ENCODE measurements at regions not wholly inside any gene's neighbourhood (a gene's known extent, or its start where the extent isn't known, plus 50 kb on each side); places are given as distances from the start of the nearest gene placed in this dataset.

GRCh38 chr11:97118614-97119200, 728.9 kb downstream of the JRKL start:
- Histone ChIP-seq H3K9me3 (ENCODE audit: low read depth, low read length, poor library complexity, severe bottlenecking) (no peaks in the 10 kb centered on the region), H3K36me3 (ENCODE audit: insufficient read depth, low read length, poor library complexity, severe bottlenecking) (no peaks in the 10 kb centered on the region), H3K4me1 (ENCODE audit: insufficient read depth, low read length, poor library complexity, severe bottlenecking) (no peaks in the 10 kb centered on the region), H3K4me3 (ENCODE audit: low read depth, low read length, poor library complexity, severe bottlenecking) (no peak overlapping the region), H3K27ac (ENCODE audit: low read depth, low read length, poor library complexity, severe bottlenecking) (no peak overlapping the region), H3K27me3 (replicated peaks; ENCODE audit: insufficient read depth, low read depth, low read length, poor library complexity) (no peaks in the 10 kb centered on the region)
- no peak for DNase-seq (ENCODE audit: low spot score)
- intact Hi-C loops (cut with micrococcal nuclease; ENCODE audit: unreplicated experiment): no loop called here
- POLR2A ChIA-PET (ENCODE audit: low non-redundant PET): no interaction called here
- TF ChIP-seq EZH2 (IDR thresholded peaks at IDR 0.05; ENCODE audit: borderline replicate concordance, low read depth, low read length, poor library complexity, severe bottlenecking) (no peak), CTCF (conservative IDR thresholded peaks at IDR 0.05; ENCODE audit: low read depth, low read length) (no peak)
- CTCF ChIA-PET: interaction anchor here (0.5 kb wide), 1 partner anchor 655 kb away, joined by 4 read pairs; no protein-coding TSS in a partner anchor
- BruUV-seq (replicated peaks): no TSS peak

GRCh38 chr11:97123237-97123636, 733.4 kb downstream of the JRKL start:
- H3K4me3 ChIP-seq (ENCODE audit: low read depth, low read length, poor library complexity, severe bottlenecking): no peak overlapping the region
- no peaks in the 10 kb centered on the region for H3K9me3 ChIP-seq (ENCODE audit: low read depth, low read length, poor library complexity, severe bottlenecking)
- no peak for TF ChIP-seq CTCF (conservative IDR thresholded peaks at IDR 0.05; ENCODE audit: low read depth, low read length)
- TF ChIP-seq EZH2 (IDR thresholded peaks at IDR 0.05; ENCODE audit: borderline replicate concordance, low read depth, low read length, poor library complexity, severe bottlenecking): no peak
- ChIA-PET CTCF (no interaction called here), POLR2A (ENCODE audit: low non-redundant PET) (no interaction called here)
- H3K36me3 ChIP-seq (ENCODE audit: insufficient read depth, low read length, poor library complexity, severe bottlenecking): no peaks in the 10 kb centered on the region
- no peaks in the 10 kb centered on the region for H3K27me3 ChIP-seq (replicated peaks; ENCODE audit: insufficient read depth, low read depth, low read length, poor library complexity)
- BruUV-seq (replicated peaks): no TSS peak
- intact Hi-C loops (cut with micrococcal nuclease; ENCODE audit: unreplicated experiment): no loop called here
- no peak for DNase-seq (ENCODE audit: low spot score)
- H3K27ac ChIP-seq (ENCODE audit: low read depth, low read length, poor library complexity, severe bottlenecking): no peak overlapping the region
- no peaks in the 10 kb centered on the region for H3K4me1 ChIP-seq (ENCODE audit: insufficient read depth, low read length, poor library complexity, severe bottlenecking)

GRCh38 chr11:97136067-97136466, 746.3 kb downstream of the JRKL start:
- no peak for DNase-seq (ENCODE audit: low spot score)
- ChIA-PET POLR2A (ENCODE audit: low non-redundant PET) (no interaction called here), CTCF (no interaction called here)
- H3K27ac ChIP-seq (ENCODE audit: low read depth, low read length, poor library complexity, severe bottlenecking): no peak overlapping the region
- BruUV-seq (replicated peaks): no TSS peak
- H3K4me3 ChIP-seq (ENCODE audit: low read depth, low read length, poor library complexity, severe bottlenecking): no peak overlapping the region
- no peaks in the 10 kb centered on the region for H3K27me3 ChIP-seq (replicated peaks; ENCODE audit: insufficient read depth, low read depth, low read length, poor library complexity)
- TF ChIP-seq EZH2 (IDR thresholded peaks at IDR 0.05; ENCODE audit: borderline replicate concordance, low read depth, low read length, poor library complexity, severe bottlenecking) (no peak), CTCF (conservative IDR thresholded peaks at IDR 0.05; ENCODE audit: low read depth, low read length) (no peak)
- no peaks in the 10 kb centered on the region for H3K4me1 ChIP-seq (ENCODE audit: insufficient read depth, low read length, poor library complexity, severe bottlenecking)
- no peaks in the 10 kb centered on the region for H3K9me3 ChIP-seq (ENCODE audit: low read depth, low read length, poor library complexity, severe bottlenecking)
- H3K36me3 ChIP-seq (ENCODE audit: insufficient read depth, low read length, poor library complexity, severe bottlenecking): no peaks in the 10 kb centered on the region
- intact Hi-C loops (cut with micrococcal nuclease; ENCODE audit: unreplicated experiment): no loop called here

Measured in A673 (cell line).